GM19372 (cell line): ENCODE measurements at regions not wholly inside any gene's neighbourhood (a gene's known extent, or its start where the extent isn't known, plus 50 kb on each side); places are given as distances from the start of the nearest gene placed in this dataset.

Experiments used
- ATAC-seq: cut with Tn5 transposase; IDR thresholded peaks from one replicate; pipeline ENCODE4 v1.9.1; 2021; ENCODE audit warnings: mild to moderate bottlenecking, low read depth, moderate library complexity; ENCODE audit not compliant: unreplicated experiment

DNA sequence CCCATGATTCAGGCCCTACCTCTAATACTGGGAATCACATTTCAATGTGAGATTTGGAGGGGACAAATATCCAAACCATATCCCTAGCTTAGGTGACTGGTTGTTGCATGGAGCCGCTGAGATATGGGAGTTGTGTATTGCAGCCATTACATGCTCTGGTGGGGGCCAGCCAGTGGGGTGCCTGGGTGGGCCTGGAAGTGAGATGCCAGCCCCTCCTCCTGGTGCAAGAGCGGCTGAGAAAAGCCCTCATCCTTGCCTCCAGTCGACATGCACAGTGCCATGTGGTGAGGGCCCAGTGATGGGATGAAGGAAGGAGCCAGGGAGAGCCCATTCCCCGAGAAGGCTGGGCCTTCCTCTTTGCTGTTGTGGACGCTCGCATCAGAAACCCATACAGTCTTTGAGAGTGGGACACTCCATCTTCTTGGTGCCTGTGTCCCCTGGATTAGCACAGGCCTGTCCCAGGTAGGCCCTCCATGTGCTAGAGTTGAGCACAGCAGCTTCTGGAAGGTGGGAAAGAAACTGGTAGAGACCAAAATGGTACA is 1043.0 kb downstream of the TBC1D22A start:
- ATAC-seq, result no peak

DNA sequence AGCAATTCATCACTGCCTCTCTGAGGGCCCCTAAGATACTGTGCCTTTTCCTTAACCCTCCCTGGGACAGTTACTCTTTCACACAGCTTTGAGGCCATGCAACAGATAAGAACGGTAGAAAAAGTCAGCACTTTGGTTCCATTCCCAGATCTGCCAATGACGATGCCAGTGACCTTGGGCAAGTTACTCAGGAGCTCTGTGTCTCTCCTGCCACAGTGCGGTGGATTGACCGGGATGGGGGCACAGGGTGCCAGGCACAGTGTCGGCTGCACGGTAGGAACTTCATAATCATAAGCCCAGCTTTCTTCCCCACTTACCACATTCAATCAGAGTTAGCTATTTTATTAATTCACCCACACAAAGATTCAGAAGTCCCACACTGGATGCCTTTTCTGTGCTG is 1041.8 kb downstream of the TBC1D22A start:
- no peak for ATAC-seq

DNA sequence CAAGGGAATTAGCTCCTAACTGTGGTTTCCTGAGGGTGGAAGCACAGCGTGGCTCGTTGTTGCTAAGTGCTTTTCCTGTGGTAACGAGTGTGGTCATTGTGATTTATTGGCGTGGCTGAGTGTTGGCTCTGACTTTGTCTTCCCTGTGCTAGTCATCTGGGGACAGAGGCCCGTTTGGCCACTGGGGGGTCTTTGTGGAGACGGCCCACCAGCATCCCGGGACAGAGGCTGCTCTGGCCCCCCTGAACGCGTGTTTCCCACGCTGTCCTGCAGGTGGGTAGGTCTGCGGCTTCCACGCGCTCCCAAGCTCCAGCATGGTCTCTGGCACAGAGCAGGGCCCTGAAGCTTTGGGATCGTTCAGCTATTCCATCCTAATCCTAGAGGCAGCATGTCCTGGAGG is 1040.0 kb downstream of the TBC1D22A start:
- no peak for ATAC-seq

DNA sequence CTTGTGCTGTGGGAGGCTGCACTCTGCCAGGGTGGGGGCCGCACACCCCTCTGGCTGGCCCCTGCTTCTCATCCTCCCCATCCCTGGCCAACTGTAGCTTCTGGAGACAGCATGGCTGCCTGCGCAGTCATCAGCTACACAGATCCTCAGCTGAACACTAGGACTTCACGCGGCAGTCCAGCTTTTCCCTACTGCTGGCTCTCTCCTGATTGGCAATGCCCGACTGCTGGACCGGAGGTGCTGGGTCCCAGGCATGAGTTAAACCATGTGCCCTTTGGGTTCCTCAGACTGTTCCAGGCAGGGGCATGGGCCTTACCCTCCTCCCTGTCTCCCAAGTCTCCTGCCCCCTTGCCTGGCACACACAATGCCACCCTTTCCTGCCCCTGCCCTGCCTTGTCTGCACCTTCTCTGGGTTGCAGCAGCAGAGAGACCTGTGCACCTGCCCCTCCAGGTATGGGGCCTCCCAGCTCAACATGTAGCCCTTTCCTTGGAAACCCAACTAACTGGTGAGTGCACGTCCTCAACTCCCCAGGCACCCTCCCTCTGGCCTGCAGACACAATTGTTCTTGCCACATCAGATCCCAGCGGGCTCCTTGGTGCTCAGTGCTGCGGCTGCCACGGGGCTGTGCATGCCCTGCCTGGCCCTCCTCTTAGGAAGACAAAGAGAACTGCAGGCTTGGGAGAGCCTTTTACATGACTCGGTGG is 1039.2 kb downstream of the TBC1D22A start:
- no peak for ATAC-seq

DNA sequence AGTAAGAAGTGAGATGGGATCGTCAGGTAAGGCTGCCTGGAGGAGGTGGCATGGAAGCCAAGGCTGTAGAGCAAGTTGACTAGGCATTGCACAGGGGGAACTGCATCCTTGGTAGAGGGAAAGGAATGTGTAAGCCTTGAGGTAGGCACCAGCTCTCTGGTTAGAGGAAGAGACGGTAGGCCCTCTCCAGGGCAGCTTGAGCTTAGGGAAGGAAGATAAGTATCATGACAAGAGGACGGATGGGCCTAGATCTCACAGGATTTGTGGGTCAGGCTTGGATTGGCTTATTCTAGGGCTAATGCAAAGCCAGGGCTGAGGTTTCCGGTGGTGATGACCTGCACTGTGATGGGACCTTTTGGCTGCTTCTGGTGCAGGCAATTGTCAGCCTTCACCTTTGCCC is 1035.8 kb downstream of the TBC1D22A start:
- no peak for ATAC-seq

DNA sequence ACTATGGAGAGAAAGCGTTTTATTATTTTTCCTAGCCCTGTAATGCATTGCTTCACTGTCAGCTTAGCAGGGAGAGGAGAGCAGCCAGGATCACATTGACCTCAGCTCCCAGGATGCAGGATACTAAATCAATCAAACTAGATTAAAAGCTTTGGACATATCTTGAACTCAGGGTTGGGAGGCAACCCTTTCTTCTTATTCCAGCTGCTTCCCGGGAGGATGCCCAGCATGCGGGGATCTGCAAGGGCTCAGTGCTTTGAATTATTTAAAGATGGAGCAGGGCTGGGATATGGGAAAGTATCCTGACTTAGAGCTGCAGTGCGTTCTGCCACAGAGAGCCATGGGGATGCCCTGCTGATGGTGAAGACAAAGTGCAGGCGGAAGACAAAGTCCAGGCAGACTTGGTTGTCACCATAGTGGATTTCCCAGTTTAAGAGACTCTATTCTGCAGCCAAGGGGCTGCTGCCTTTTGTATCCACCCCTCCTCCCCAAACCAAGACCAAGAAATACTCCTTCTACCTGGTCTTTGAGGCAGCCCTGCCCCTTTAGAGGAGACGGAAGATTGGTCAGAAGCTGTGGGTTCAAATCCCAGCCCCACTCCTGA is 1035.0 kb downstream of the TBC1D22A start:
- ATAC-seq, result no peak

DNA sequence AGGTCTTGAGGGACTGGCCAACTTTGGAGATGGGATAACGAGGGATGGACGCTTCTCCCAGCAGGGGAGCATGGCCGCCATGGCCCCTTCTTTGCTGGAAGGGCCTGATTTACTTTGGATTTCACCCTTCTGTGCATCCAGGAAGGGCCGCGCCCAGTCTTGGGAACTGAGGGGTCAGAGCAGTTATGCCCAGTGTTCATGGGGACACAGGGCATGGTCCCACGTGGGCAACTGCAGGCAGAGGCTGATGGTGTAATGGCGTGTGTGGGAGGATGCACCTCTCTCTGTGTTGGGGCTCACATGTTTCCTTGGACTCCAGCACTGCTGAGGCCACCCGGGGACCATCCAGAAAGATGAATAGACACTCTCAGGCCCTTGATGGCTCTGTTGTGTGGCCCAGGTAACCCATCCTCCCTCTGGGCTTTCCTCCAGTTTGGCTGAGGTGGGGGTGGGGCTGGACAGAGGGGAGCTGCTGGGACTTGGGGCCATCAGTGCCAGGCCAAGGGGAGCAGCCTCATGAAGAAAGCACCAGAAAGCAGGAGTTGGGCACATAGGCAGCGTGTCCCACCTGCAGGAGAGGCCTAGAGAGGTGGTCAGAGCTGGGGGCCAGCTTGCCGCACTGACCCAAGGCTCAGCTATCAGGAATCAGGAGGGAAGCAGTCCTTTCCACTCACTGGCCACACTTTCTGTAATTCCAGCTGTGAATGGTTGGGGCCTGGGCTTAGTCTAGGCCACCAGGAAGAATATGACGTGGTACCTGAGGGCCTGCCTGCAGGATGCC is 1033.9 kb downstream of the TBC1D22A start:
- no peak for ATAC-seq

DNA sequence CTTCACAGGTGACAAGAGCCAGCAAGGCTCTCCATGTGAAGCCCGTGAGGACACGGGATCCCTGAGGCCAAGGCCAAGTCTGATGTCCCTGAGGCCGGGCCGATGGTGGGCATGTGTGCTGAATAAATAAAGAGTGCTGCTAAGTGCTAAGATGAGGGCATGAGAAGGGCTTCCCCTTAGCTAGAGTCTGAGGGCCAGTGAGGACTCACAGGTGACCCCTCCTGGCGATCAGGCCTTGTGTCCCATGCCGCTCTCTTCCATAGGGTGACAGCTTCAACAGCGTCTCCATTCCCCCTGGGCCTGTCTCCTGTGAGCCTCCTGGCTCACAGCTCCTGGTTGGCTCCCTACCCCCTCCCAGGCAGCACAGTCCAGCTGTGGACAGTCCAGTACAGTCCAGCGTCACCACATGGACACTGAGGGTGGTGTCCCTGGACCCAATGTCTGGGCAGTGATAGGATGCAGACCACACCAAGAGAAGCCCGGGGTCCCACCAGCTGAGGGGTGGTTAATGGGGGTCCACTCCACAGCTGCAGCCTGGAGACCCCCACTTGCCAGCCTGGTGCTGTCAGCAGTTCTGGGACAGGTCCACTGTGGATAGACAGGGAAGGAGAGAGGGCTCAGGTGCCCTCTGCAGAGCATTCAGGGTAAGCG is 1033.2 kb downstream of the TBC1D22A start:
- no peak for ATAC-seq

DNA sequence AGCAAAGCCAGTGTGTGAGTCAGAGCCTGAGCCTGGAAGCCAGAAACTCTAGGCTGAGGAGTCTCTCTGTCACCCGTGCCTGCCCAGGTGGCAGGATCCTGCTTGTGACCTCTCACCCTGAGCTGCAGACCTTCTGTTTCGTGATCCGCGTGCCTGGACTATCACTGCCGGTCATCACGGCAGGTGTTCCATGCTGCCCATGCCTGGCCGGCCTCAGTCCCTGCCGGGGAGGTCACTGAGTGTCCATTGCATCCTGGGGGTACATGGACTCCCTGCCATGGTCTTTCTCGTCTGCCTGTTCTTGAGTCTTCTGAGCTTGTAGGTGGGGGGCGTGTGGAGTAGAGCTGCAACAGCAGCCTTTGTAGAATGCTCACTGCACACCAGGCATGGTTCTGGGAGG is 1032.4 kb downstream of the TBC1D22A start:
- ATAC-seq, result no peak

DNA sequence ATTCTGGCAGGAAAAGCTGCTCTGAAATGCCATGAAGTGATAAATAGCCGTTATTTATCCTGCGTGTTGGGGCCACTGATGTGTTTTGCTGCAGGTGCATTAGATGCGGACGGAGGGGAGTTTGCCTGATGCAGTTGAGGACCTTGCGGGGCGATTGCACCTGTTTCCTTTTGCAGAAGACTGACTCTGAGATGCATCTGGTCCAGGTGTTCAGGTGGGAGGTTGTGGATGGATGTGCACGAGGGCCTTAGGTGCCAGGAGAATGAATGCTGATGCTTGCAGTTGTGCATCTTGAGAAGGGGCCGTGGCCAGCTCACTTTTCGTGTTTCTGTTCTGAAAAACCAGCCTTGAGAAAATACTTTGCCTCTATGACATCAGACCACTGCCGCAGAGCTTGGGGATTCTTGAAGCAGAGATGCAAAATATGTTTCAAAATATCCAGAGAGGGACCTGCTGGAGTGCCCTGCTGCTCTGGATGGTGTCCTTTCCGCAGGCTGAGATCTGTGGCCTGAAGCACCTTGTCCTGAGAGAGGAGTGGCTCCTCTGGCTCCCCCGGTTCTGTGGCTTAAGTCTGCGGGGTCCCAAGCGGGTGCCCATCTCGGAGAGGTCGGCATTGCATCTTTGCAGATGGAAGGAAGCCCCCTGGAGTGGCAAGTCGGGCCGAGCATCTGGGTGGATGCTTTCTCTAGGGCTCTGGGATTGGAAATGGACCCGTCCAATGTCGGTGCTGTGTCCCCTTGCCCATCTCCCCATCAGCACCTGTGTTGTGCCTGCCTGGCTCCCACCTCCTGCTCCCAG is 1031.1 kb downstream of the TBC1D22A start:
- ATAC-seq, result no peak

DNA sequence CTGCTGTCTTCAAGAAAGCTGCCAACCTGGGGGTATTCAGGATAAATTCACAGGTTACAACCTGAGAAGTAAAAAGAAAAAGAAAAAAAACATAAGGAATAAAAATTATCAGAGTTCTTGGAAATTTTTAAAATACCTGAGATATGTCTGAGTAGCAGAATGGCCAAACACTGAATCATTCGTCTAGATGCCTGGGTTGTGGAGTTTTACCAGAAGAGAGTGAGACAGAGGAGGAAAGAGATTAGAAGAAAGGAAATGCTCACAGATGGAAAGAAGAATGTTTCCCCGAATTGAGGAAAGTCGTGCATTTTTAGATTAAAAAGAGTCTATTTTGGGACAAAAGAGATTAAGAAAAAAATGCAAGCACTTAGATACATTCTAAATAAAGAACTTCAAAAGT is 1026.7 kb downstream of the TBC1D22A start:
- ATAC-seq, result no peak

DNA sequence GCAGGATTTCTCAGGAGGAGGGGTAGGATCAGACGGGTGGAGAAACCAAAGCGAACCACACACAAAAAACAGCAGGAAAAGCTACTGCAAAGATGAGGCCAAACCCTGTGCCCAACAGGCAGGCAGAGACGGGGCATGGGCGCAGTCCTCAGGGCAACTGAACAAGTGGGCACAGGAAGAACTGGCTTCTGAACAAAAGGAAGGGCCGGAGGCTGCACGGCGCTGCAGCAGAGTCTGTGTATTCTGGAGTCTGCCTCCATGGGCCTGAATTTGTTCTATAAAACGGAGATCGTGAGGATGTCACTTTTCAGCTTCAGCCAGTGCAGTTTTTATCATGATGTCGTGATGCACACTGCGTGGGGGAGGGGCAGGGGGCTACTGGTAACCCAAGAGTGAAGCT is 1026.0 kb downstream of the TBC1D22A start:
- no peak for ATAC-seq

DNA sequence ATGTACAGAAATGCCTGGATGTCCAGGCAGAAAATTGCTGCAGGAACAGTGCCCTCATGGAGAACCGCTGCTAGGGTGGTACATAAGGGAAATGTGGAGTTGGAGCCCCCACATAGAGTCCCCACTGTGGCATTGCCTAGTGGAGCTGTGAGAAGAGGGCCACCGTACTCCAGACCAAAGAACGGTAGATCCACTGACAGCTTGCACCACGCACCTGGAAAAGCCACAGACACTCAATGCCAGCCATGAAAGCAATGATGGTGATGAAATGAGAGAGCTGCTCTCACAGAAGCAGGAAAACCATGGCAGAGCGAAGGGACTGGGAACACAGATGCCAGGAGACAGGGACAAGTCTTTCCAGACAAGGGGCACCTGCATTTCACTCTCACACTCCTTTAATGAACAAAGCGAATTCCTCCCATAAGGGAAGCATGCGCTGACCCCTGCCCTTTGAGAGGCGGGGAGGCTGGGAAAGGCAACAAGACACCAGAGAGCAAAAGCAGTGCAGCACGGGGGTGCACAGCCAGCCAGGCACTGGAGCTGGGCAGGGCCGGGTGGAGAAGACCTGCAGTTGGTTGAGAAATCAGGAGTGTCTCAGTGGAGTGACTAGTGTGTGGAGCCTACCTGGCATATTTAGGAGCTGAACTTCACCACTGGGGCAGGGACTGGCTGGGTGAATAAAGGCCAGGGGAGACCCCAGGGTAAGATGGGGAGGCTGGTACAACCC is 1025.2 kb downstream of the TBC1D22A start:
- no peak for ATAC-seq

DNA sequence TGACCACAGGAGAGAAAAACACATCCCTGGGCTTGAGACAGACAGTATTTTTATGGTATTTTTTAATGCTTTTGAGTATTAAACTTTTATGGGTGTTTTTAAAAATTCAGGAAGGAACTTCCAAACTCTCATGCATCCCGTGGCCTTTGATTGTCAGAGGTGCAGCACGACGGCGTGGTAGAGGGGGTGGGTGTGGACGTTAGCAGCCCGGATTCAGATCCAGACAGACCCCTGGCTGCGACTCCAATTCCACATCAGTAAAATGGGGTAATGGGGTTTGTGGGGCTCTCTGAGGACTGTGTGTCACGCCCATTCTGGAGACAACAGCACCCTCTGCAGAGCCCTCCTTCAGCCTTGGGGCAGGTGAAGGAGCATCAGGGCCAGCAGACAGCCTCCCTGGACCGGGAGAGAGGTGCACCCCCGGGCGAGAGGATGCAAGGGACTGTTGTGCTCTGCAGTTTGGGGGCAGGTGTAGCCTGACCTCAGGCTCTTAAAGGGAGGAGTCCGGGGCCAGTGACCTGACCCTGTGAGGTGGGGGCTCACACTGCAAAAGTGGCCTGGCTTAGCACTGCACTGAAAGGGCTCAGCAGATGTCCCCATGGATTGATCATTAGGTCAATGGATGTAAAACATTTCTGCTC is 1024.3 kb downstream of the TBC1D22A start:
- ATAC-seq, result no peak

DNA sequence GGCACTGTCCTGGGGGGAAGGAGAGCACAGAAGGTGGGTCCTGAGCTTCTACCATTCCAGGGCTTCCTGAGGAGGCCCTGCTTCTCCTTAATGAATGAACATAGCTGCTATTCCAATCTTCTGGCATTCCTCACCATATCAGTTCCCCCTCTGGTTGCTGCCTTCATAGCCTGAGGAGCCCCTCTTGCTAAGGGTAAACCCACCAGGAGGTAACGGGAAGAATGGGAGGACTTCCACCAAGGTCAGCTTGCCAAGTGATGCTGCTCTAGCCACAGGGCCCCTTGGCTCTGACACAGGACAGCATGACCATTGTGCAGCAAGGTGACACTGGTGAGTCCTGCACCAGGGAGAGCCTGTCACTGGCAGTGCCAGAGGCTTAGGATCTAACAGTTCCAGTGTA is 1022.5 kb downstream of the TBC1D22A start:
- no peak for ATAC-seq

DNA sequence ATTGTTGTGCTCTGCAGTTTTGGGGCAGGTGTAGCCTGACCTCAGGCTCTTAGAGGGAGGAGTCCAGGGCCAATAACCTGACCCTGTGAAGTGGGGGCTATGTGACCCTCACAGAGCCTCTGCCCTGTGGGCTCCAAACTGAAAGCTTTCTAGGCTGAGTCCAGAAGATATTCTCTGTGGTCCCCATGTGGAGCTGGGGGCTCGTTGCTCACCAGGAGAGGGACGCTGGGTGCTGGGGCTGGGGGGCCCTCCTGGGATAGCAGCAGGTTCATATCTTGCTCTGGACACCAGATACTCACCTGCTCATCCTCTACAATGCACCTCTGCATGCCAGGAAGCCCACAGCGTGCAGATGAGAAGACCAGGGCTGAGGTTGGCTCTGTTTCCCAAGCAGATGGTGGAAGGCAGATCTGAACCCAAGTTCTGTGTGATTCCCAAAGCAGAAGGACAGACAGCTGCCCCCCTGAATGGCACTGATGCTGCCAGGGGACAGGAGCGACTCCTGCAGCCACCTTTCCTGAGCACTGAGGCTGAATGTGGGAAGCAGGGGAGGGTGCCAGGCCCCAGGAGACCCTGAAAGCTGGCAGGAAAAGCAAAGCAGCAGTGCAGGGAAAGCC is 1022.0 kb downstream of the TBC1D22A start:
- no peak for ATAC-seq

DNA sequence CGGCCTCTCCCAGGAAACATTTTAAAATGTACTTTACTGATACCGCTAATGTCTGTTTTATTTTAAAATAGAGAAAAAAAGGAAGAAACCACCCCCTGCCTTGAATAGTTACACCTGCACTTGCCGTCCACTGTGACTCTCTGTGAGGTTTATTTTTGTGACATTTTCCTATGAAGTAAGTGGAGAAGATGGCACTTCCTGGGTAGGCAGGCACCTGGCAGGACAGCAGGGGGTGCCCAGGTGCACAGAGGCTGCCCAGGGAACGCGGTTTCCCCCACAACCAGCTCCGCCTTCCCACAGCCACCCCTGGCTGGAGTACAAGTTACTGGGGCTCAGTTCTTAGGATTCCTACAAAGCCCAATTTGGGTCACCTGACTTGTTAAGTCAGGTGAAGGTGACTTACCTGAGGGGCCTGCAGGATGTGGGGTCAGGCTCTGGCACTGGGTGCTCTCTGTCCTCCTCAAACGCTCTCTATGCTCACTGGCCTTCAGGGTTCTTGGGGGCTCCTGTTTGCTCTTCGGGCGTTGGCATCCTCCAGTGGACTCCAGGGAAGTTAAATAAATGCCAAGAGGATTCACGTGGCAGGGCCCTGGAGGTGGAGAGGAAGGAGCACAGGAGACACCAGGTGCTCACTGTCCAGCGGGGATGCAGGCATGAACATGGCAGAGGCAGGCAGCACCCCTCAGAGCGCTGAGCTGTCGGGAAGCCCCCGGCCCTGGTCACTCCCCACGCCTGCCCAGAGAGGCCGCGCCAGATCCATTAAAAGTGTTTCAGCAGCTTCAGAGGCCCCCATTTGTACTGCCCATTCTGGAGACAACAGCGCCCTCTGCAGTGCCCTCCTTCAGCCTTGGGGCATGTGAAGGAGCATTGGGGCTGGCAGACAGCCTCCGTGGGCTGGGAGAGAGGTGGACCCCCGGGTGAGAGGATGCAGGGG is 1021.2 kb downstream of the TBC1D22A start:
- ATAC-seq, result no peak
